ENCODE measurements at regions not wholly inside any gene's neighbourhood (a gene's known extent, or its start where the extent isn't known, plus 50 kb on each side); places are given as distances from the start of the nearest gene placed in this dataset.

- no peak for DNase-seq (ENCODE audit: low read depth)
- no peak overlapping the region for H3K4me3 ChIP-seq (ENCODE audit: low read length)
- TF ChIP-seq CTCF (IDR thresholded peaks at IDR 0.05; ENCODE audit: insufficient read depth, low read depth, low read length, missing control alignments): no peak
These were observed 195.3 kb downstream of the ZBTB18 start for GRCh38 chr1:244246334-244246733.

- H3K4me3 ChIP-seq (ENCODE audit: low read length): no peak overlapping the region
- TF ChIP-seq CTCF (IDR thresholded peaks at IDR 0.05; ENCODE audit: insufficient read depth, low read depth, low read length, missing control alignments): no peak
- DNase-seq (ENCODE audit: low read depth): no peak
These were observed 197.3 kb downstream of the ZBTB18 start for GRCh38 chr1:244248426-244248825.

GRCh38 chr1:244252211-244252610, 199.5 kb downstream of the ADSS2 start:
- TF ChIP-seq CTCF (IDR thresholded peaks at IDR 0.05; ENCODE audit: insufficient read depth, low read depth, low read length, missing control alignments): no peak
- H3K4me3 ChIP-seq (ENCODE audit: low read length): no peak overlapping the region
- DNase-seq (ENCODE audit: low read depth): no peak

GRCh38 chr1:244254467-244254866, 197.2 kb downstream of the ADSS2 start:
- no peak for DNase-seq (ENCODE audit: low read depth)
- H3K4me3 ChIP-seq (ENCODE audit: low read length): no peak overlapping the region
- TF ChIP-seq CTCF (IDR thresholded peaks at IDR 0.05; ENCODE audit: insufficient read depth, low read depth, low read length, missing control alignments): no peak

- DNase-seq (ENCODE audit: low read depth): no peak
- no peak overlapping the region for H3K4me3 ChIP-seq (ENCODE audit: low read length)
- TF ChIP-seq CTCF (IDR thresholded peaks at IDR 0.05; ENCODE audit: insufficient read depth, low read depth, low read length, missing control alignments): no peak
These were observed 196.2 kb downstream of the ADSS2 start for GRCh38 chr1:244255426-244255965.

GRCh38 chr1:244256086-244256676, 195.5 kb downstream of the ADSS2 start:
- TF ChIP-seq CTCF (IDR thresholded peaks at IDR 0.05; ENCODE audit: insufficient read depth, low read depth, low read length, missing control alignments): no peak

GRCh38 chr1:244264163-244264562, 187.5 kb downstream of the ADSS2 start:
- TF ChIP-seq CTCF (IDR thresholded peaks at IDR 0.05; ENCODE audit: insufficient read depth, low read depth, low read length, missing control alignments): no peak
- H3K4me3 ChIP-seq (ENCODE audit: low read length): no peak overlapping the region
- DNase-seq (ENCODE audit: low read depth): no peak

More at GRCh38 chr1:244256086-244256676, 195.5 kb downstream of the ADSS2 start:
- no peak for DNase-seq (ENCODE audit: low read depth)
- H3K4me3 ChIP-seq (ENCODE audit: low read length): no peak overlapping the region

All from epithelial cell of esophagus (primary cell).